ENCODE measurements at regions not wholly inside any gene's neighbourhood (a gene's known extent, or its start where the extent isn't known, plus 50 kb on each side); places are given as distances from the start of the nearest gene placed in this dataset.

DNA sequence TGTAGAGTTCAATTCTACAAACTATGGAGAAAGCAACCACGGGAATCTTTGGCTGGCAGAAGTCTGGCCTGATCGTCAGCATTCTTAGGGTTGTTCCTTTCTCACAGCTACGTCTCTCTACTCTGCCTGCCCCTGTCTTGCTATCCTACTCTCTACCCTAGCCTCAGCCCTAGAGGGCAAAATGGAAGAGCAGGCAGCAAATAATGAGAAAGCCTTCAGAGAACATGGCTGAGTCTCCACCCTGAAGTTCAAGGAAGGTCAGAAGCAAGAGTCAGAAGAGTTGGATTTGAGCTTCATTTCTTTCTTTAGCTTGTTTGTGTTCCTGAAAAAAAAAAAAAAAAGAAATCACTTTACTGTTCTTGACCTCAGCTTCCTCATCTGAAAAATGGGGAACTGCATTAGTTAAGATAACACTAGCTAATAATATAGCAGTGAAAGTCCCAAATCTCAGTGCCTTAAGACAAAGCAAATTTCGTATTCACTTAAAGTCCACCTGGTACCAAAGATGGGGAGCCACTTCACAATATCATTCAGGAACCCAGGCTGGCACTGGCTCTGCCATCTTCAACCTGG, 50.2 kb upstream of the CCND2 start:
- ATAC-seq: no peak

- ATAC-seq: no peak
Observed at GRCh38 chr12:4221258-4221620, 52.3 kb upstream of the CCND2 start.

DNA sequence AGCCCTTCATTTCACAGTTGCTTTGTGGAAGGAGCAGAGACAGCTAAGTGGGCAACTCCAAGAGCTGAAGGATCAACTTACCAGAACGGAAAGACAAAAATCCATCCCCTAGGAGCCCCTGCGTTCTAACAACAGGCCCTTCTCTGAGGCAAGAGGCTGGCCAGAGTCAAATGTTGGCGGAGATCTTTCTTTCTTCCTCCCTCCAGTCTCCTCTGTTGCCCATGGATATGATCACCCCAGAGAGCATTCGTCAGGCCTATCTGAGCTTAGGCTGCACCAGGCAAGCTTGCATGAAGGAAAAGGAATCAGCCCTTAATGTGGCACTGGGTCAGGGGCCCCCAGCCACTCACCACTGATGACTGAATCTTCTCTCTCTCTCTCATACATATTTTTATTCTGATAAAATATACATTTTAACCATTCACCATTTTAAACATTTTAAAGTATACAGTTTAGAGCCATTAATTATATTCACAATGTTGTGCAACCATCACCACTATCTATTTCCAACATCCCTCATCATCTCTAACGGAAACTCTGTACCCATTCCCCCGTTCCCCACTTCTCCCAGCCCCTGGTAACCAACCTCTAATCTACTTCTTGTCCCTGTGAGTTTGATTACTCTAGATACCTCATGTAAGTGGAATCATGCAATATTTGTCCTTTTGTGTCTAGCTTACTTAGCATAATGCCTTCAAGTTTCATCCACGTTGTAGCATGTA, 52.9 kb upstream of the CCND2 start:
- ATAC-seq: no peak

GRCh38 chr12:4217091-4217490, 56.5 kb upstream of the CCND2 start:
- ATAC-seq: no peak

DNA sequence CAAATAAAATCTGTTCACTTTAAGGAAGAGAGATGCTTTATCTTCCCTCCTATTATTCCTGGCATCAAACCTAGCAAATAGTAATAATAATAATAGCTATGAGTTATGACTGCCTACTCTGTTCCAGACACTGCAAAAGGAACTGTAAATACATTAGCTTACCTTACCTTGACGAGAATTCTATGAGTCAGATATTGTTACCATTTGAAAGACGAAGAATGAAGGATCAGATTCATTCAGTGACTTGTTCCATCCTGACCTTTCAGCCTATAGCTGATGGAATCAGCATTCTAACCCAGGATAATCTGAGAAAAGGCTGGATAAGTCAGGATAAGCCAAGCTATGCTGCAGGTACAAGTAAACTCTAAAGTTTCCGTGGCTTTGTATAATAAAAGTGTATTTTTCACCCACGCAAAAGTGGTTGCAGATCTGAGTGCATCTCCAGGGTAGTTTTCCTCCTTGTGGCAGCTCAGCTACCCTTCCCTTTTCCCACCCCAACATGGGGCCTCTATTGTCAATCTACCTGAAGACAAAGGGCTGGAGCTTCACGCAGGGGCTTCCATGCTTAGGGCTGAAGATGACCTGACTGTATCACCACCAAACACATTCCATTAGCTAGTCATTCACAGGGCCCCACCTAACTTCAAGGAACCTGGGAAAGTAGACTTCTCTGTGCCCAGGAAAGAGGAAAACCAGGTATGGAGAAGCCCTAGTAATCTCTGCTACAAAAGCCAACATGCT, 57.2 kb upstream of the CCND2 start:
- peak; percentile 50 to 53 for ATAC-seq

DNA sequence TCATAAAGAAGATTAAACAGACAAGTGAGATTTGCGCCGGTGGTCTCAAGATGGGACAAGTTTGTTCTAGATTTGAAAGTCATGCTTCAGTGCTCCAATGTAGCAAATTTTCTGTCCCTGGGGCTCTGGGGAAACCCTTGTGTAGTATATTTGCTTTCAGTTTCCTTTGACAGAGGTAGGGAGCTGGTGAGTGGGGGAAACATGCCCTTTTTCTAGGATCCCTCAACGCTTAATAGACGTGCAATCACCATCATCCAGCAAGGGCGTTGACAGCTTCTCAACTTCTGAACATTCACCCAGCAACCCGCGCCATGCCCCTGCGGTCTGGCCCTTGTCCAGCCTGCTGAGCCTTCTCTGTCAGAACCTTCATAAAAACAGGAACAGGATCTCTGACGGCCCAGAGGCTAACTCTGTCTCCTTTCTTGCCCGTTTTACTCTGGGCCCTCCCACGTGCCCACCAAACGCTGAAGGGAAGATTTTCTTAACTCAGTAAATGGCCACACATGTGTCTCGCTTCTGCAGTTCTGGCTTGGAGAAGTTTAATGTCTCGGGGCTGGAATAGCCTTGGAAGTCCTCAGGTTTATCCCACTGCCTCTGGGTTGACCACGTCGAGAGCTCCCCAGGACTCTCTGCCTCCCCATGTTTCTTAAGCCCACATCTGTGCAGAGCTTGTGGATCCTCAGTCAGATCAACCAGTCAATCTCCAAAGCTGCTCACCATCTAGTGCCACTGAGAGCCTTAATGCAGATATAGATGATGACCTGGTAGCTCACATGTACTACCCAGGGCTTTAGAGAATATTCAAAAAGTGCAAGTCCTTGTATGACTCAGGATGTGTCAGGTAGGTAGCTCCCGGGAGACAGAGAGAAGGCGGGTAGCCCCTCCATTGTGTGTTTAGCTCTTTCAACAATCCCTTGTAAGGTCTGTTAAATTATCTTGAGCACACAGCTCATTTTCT, 58.1 kb upstream of the CCND2 start:
- peak; percentile 80 to 87 for ATAC-seq

- no peak for ATAC-seq
Observed at GRCh38 chr12:4214877-4215228, 58.7 kb upstream of the CCND2 start.

DNA sequence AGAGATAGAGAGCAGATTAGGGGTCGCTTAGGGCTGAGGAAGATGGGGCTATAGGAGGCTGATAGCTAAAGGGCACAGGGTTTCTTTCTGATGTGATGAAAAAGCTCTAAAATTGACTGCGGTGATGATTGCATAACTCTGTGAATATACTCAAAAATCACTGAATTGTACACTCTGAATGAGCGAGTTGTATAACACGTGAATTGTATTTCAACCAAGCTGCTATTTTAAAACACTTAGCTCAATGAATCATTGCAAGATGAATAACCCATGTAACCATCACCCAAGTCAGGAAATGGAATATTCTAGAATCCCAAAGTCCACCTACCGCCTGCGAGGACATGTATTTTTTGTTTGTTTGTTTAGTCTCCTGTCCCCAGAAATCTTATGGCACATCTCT, 60.1 kb upstream of the CCND2 start:
- ATAC-seq: no peak

GRCh38 chr12:4212845-4213244, 60.7 kb upstream of the CCND2 start:
- ATAC-seq: no peak

DNA sequence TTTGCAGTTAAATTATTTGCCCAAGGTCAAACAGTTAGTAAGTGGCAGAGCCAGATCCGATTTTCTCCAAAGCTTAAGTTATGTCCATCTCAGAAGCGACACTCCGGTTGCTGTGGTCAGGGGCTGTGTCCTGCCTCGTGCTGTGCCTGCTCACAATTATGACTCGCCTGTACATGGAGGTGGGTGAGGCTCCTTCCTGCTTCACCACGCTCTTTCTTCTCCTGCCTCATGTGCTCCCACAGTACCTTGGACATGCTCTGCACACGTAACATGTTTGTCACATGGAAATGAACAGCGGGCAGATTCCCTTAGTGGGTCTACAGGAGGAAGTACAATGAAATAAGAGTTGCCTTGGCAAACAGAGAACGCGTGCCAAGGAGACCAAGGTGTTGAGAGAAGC, 62.2 kb upstream of the CCND2 start:
- no peak for ATAC-seq

DNA sequence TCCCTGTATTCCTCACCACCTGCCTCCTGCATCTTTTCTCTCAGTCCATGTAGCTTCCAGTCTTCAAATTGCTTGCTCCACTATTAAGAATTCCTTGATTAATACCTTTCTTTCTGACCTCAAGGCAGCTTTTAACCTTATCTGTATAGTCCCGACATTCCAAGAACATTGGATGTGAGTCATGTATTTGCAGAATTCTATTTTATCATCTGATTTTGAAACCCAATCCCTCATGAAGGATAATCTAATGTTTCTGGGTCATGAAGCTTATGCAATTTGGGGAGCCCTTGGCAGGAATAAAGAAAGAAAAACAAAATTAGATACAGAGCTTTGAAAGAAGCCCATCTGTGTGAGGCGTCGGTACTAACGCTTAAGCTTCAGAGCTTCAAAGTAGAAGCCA, 63.4 kb upstream of the CCND2 start:
- no peak for ATAC-seq

- ATAC-seq: no peak
Observed at GRCh38 chr12:4206470-4206869, 67.1 kb upstream of the CCND2 start.

- no peak for ATAC-seq
Observed at GRCh38 chr12:4203772-4204376, 69.7 kb upstream of the CCND2 start.

GRCh38 chr12:4202918-4203317, 70.6 kb upstream of the CCND2 start:
- ATAC-seq: no peak

DNA sequence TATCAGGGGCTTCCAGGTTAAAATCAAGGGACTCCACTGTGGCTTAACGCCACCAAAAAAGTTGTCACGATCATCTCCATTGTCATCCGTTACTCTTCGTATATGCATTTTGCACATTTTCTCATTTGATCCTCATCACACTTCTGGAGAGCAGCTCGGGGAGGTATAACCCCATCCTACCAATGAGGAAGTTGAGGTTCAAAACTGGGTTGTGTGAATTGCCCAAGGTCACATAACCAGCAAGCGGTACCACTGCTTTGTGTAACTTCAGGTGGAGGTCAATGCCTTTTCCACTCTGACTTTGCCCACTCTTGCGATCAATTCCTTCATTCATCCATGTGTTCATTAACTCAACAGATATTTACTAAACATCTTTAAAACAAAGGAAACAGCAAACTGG, 71.1 kb upstream of the CCND2 start:
- no peak for ATAC-seq

DNA sequence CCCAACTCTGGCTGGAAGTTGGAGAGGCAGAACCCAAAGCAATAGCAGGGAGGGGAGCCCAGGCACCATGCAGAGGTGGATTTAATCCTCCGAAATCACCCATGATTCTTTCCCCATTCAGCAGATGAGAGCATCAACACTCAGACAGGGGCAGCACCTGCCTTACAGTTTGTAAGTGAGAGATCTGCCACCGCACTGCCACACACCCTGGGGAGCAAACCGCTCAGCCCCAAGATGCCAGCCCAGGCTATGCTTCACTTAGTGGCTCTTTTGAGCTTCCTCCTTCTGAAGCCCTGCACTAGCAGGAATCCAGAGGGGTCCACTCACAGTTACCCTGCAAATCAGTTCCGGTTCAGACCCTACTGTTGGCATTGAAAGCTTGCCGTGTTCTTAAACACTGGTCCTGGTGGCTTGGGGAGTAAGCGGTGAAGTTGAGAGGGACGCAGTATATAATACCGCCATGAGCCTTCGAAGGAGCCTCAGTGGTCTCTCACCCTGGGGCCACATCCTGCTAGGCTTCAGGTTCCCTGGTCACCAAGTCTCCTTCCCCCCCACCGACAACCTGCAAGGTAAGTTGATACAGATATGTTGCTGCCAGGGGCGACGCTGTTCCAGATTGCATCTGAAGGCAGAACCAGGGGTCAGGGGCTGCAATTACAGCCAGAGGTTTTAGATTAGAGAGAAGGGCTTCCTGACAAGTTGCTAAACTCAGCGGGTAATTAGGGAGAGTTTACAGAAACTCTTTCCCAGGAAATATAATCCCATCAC, 72.0 kb upstream of the CCND2 start:
- no peak for ATAC-seq

- no peak for ATAC-seq
Observed at GRCh38 chr12:4197922-4198763, 75.4 kb upstream of the CCND2 start.

GRCh38 chr12:4196805-4197420, 76.6 kb upstream of the CCND2 start:
- no peak for ATAC-seq

DNA sequence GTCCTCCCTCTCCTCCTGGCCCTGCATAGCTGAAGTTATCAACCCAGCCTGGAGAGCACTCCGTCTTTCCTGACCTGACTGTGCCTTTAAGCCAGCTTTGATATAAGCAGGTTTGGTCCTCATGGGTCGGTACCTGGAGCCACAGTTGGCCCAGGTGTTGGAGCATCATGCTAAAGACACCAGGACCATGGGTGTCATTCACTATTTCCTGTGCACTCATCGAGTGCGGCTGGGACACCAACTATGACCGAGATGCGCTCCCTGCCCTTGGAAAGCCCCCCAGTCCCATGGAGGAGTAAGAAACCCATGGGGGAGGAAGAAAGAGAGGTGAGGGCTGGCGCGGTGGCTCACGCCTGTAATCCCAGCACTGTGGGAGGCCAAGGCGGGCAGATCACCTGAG, 78.9 kb upstream of the CCND2 start:
- no peak for ATAC-seq

DNA sequence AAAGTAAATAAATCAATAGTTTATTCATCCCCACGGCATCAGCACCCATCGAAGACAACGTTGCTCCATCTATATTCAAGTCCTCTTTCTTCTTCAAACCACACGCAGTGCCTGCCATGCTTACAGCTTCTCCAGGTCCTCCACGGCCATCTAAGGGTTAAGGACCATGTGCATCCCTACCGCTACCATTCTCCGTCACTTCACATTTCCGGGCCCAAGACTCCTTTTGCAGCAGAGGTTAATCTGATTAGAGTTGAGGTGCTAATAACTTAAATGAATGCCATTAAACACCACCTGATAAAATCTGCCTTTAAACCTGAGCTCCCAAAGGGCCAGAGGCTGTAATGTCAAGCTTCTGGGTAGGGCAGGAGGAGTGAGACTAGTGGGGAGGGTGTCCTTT, 79.7 kb upstream of the CCND2 start:
- ATAC-seq: no peak

- ATAC-seq: no peak
Observed at GRCh38 chr12:4191642-4192041, 81.9 kb upstream of the CCND2 start.
